HG03354 (cell line): ENCODE measurements at regions not wholly inside any gene's neighbourhood (a gene's known extent, or its start where the extent isn't known, plus 50 kb on each side); places are given as distances from the start of the nearest gene placed in this dataset.

Experiments
- ATAC-seq: cut with Tn5 transposase; IDR thresholded peaks from one replicate; pipeline ENCODE4 v1.9.1; 2021; ENCODE audit warnings: mild to moderate bottlenecking; ENCODE audit not compliant: unreplicated experiment, poor library complexity, severe bottlenecking

DNA sequence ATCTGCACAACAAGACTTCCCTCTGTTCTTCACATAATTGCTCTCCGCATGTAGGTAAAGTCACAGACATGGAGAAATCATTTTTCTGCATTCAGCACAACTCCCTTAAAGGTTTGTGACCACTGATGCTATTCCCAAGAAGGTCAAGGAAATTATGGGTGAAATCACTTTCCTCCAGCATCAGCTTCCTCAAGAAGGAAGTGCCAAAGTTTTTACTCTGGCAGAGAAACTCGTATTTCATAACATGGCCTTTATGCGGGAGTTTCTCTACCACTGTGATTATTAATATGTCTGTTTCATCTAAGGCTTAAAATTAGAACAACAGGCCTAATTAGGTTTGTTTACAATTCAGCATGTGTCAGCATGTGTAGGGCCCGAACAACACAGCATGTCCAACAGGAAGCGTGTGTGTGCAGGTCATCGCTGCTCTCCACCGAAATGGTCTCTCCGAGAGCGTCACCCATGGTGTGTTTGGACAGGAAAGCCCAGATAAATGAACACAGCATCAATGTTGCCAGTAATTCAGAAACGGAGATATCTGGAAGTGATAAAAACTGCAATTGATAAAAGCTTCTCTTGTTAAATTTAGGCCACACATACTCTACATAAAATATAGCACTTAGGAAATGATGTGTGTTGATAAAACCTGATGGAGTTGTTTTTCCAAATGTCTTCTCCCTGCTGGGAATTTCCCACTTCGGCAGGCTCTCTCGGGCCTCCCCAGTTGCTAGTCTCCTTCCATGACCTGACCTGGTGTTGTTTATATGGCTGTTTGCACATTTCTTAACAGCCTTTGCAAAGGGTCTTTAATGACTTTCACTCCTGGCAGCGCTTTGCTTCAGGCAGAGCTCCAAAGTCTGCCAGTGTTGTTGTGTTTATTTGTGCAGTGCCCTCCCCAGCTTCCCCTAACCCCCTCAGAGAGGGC lies 265.1 kb upstream of the CEP162 start:
- no peak for ATAC-seq

DNA sequence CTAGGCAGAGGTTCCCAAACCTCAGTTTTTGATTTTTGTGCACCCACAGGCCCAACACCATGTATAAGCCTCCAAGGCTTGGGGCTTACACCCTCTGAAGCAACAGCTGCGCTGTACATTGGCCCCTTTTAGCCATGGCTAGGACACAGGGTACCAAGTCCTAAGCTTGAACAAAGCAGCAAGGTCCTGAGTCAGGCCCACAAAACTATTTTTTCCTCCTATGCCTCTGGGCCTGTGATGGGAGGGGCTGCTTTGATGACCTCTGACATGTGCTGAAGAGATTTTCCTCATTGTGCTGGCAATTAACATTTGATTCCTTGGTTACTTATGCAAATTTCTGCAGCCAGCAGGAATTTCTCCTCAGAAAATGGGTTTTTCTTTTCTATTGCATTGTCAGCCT lies 262.2 kb upstream of the CEP162 start:
- ATAC-seq = no peak

DNA sequence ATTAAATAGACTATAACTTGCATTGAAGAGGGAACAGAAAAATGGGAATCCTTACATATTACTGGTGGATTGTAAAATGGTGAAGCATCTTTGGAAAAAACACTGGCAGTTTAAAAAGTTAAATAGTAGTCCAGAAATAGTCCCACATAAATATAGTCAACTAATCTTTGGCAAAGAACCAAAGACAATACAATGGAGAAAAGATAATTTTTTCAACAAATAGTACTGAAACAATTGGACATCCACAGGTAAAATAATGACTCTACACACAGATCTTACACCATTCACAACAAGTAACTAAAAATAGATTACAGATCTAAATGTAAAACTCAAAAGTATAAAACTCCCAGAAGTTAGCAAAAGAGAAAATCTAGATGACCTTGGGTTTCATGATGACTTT lies 259.1 kb upstream of the CEP162 start:
- ATAC-seq = no peak

DNA sequence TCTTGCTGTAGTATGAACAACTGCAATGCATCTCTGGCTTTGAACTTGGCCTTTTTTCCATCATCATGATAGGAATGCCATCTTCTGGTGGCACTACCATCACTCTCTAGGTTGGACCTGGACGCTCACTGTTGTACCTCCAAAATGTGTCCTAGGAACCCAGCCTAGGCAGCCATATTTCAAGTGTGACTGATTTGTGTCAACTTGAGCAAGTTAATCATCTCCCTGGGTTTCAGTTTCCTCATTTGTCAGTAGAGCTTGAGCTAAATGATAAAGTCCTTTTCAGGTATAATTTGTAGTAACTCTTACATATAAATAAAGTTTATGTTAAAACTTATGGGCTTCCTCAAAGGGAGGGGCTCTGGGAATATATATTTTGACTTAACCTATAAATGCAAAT lies 241.7 kb upstream of the CEP162 start:
- ATAC-seq = no peak

DNA sequence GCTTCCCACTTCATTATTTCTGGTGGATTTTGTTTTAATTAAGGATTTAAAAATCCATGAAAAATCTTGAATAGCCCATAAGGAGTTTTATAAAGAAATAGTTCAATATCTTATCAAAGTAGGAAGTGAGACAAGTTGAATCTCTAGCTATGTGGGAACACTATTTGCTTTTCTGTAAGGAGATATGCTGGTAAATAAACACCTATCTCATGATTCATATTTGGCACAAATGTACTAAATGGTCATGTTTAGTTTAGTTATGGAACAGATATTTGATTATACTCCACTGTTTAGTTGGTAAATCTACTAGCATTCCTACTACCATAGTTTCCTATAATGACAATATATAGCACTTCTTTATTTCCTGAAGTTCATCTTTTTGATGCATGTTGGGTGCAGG lies 239.9 kb upstream of the CEP162 start:
- ATAC-seq = no peak

DNA sequence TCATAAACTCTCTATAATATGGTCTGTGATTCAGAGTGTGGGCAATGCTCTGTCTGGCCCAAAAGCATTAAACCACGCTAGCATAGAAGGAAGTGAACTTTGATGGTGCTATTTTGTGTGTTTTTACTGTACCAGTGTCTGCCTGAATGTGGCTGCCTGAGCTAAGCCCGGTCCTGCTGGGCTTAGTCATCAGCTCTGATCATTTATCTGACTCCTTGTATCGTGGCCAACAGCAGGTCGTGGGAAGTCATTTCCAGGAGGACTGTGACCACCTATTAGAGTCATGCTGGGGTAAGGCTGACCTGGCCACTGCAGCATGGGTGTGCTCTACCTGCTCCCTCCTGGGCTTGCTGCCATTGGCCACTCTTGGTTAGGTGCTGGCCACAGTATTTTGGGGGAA lies 239.1 kb upstream of the CEP162 start:
- ATAC-seq = no peak

DNA sequence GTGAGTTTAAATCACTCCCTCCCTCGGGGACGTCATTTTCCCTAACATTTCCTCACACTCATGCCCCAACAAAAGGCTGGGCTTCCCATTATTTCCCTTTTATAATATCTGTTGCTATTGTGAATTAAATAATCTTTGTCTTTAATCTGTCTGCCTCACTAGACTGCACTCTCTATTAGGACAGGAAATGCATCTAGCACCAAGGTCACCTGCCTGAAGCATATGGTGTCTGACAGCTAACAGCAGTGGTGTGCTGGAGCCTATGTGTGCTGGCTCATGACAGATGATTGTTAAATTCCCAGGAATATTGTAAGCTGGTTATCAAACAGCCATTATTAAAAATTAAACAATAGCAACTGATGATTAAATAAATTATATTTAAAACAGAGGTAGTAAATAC lies 237.0 kb upstream of the CEP162 start:
- ATAC-seq = no peak

DNA sequence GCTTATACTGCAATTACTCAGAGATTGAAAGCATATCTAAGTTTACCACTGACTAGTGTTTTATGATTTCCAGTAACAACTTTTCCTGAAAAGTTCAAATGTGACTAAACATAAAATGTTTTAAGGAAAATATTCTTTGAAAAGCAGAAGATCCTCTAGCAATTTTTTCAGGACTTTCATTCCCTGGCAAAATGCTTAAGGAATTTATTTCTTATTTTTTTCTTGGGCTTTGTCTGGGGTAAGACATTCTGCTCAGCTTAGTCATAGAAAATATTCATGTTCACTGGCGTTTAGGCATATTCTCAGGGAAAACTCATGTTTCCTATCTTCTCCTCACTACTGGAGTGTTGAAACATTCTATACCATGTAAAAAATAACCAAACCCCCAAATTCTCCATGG lies 235.3 kb upstream of the CEP162 start:
- no peak for ATAC-seq

DNA sequence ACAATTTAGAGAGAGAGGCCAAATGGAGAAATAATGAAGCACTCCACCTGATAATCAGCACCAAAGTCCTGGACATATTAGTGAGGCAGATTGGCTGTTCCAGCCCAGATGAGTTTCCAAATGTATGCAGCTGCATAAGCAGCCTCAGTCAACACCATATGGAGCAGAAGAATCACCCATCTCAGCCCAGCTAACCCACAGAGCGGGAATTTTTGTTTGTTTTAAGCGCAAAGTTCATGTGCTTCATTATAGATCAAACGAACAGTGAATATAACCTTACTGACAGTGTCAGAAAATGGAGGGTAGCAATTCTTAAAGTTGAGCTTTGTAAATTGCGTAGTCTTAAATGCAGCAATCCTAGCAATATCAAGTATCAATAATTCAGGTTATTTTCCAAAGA lies 234.0 kb upstream of the CEP162 start:
- no peak for ATAC-seq

DNA sequence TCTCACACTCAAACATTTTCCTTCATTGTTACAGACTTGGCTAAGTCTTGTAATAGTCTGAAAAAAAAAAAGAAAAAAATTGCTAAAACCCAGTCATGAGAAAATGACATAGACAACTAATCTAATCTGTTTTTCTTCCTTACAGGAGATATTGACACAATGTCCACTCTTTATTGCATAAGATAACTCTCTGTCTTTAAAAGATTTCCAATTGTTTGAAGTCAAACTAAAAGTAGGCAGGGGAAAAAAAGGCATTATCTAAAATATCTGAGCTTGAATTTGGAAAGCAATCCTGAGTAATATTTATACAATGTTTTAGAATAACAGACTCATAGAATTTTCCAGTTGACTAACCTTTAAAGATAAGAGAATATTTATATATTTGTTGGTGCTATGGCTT lies 233.0 kb upstream of the CEP162 start:
- no peak for ATAC-seq

DNA sequence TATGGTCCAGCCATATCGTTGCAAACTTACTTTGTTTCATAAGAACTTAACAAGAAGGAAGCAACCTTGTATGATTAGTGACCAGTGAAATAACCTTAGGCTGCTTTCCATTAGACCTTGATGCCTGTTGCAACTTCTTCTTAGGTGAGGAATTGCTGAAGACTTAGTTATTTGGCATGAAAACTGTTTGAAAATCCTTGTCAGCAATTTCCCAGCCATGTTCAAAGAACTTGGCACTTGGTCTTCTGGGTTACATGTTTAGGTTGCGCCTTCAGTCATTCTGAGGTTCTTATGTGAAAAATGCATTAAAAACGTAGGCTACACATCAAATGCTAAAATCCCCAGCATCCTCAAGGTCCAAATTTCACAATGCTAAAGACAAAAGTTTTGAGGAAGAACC lies 232.0 kb upstream of the CEP162 start:
- ATAC-seq = no peak

DNA sequence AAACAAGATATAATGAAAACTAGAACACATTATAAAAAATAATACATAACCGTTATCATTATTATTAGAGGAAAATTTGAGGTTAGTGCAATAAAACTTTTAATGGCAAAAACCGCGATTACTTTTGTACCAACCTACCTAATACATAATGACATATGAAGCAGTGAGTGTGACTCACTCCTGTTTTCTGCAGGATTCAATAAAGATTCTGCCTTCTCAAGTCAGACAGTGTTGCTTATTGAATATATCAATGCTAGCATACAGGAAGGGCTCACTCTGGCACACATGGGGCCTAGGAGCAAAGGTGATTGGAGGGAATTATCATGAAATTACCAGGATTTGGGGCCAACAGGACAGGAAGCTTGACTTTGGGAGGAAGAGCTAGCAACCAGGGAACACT lies 230.8 kb upstream of the CEP162 start:
- no peak for ATAC-seq

DNA sequence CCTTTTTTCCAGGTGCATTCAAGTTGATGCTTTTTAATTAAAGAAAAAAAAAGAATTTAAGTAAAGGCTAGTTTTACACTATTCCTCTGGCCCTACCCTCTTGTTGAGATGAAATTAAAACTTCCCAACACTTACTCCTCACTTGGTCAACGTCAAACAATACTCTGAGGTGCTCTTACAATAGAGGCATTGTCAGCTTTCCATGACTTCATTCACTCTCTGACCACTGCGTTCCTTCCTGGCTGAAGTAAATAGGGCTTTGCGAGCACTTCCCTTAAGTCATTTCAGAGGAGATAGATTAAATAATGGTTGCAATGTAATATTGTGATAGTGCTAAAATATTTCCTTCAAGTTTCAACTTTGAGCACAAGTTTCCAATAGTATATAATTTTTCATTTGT lies 229.8 kb upstream of the CEP162 start:
- no peak for ATAC-seq

DNA sequence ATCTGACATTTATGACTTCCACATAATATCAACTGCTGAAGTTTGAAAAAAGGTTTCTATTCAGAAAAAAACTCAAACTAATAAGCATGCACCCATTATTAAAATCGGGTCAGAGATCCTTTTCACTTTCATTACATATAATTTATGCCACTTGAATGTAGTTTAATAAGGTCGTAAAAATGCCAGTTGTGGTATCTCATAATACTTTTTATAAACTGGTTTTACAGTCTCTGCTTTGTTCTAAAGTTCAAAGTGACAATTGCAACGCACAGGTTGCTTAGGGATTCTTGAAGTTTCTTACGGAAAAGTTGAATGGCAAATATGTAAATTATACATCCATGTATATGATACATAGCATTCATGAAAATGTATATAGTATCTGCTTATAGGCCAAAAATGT lies 229.4 kb upstream of the CEP162 start:
- no peak for ATAC-seq

DNA sequence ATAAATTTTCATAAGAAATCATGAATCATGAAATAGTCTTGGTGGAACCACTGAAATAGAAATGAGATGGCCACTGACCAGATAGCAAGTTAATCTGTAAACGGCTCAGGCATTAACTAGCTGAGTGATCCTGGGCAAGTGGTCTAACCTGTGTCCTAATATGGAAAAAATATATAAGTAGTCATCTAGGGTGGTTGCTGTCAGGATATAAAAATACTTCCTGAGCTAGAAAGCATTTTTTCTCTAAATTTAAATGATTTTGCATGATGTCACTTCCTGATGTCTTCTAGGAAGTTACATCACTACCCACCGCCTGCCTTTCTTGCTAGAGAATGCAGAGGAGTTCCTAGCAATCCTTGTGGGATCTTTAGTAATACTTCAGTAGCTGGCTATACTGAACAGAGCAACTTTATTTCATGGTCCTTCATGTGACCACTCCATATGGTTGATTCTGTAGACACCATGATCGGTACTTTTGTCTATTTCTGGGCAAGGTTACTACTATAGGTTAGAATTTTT lies 228.1 kb upstream of the CEP162 start:
- ATAC-seq = no peak

DNA sequence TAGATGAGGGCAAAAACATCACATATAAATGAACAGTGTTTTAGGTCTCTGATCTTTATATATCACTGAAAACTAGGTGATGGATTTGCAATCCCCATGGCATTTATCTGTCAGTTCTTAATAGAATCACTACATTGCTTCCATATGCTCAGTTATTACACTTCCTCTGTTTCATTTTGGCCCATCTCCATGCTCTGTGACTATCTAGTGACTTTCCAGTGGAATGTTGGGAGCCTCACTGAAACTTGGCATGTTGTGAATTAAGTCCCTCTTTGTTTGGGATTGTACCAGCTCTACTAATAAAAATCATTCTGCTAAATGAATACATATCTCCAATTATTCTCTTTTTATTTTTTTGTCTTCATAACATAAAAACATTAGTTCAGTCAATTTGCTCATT lies 226.1 kb upstream of the CEP162 start:
- no peak for ATAC-seq

DNA sequence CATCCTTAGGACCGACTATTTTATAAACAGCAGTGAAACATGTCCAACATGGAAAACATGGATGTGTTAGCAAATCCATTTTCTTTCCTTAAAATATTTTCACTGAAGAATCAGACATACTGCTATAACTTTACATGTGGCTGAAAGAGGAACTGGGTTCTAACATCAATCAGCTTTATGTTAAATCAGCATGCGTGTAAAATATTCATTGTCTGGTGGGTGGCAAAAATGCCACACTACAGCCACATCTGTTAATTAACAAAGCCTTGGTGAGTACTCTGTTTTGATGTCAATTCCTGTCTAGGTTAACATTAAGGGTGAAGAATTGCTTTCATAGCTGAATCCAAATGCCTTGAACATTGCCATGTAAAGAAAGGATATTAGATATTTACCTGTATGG lies 222.6 kb upstream of the CEP162 start:
- no peak for ATAC-seq

DNA sequence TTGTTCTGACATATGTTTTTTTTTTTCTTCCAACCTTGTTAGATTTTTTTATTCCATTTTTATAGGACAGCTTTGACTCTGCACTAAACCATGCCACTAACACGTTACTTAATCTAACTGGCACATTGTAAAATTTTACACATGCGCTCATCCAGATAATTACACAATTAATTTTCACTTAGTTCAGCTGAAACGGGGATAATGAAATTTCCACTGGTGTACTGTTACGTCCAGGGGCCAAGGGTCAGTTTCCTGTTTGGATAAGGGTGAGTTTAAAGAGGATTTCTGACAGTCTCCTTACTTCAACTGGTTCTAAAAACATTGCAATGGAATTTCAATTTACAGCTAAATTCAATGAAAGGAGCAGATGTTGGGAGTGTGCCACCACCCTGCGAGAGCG lies 221.8 kb upstream of the CEP162 start:
- ATAC-seq = no peak

DNA sequence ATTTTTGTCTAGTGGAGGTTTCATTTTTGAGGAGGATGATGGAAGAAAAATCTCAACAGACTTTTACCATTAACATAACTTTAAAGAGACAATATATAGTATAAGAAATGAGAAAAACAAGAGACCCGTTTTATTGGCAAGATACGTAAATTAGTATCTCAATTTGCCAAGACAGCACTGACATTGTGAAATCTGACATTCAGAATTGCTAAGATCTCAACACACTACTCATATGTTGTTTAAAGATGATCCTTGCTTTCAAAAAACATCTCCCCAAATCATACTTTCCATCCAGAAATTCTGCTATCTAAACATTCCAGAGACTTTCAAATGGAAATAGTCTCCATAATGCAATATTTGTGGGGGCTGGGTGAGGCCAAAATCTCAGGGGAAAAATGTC lies 220.9 kb upstream of the CEP162 start:
- ATAC-seq = no peak

DNA sequence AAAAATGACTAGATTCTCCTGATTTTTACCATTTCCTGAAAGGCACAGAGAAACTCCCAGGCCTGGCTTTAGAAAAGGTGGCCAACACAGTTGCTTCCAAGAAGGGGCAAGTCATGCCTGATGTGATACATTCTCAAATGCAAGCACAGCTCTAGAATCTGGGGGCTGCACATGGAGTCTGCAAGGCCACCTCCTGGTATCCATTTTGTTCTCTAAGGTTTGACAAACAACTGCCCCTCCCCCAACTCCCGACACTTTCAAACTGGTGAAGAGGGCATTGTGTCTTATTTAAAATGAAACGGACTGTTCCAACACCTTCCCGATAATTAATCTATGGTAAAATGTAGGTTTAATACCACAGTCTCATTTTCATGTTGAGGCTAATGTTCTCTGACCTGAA lies 220.2 kb upstream of the CEP162 start:
- ATAC-seq = no peak

DNA sequence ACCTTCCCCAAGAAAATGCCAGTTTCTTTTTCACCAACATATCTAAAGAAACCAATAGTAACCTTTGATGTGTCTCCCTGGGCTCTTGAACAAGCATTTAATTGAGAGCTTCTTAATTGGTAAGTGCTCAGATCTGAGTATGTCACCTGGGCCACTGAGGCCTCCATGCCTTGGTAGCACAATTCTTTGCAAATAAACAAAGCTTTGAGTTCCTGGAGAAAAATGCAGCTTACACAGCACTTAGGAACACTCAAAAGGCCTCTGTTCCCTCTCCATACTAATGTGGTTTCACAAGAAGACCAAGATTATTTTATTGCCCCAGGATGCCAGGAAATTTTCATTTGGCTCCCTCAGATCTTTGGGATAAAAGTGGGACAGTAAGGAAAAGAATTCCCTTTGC lies 217.6 kb upstream of the CEP162 start:
- no peak for ATAC-seq

DNA sequence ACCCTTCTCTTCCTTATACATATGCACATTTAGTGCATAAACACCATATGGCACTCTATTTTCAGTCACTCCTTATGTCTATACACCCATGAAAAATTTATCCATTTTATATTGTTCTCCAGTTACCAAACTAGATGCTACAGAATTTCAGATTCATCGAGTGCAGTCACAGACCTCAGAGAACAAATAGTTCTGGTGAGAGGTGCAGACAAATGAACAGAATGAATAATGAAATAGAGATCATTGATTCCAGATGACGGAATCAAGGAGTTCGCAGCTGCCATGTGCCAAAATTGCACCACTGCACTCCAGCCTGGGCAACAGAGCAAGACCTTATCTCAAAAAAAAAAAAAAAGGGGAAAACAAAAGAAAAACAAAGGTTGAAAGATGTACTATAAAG lies 214.8 kb upstream of the CEP162 start:
- ATAC-seq = no peak
